ENCODE measurements at regions not wholly inside any gene's neighbourhood (a gene's known extent, or its start where the extent isn't known, plus 50 kb on each side); places are given as distances from the start of the nearest gene placed in this dataset.

GRCh38 chr6:135743476-135743875, 108.0 kb upstream of the PDE7B start:
- H3K4me3 ChIP-seq (ENCODE audit: low read length), result no peak overlapping the region
- no peak for TF ChIP-seq ZNF274 (IDR thresholded peaks at IDR 0.05; ENCODE audit: low read depth, low read length)

- no peak overlapping the region for H3K4me3 ChIP-seq (ENCODE audit: low read length)
- TF ChIP-seq ZNF274 (IDR thresholded peaks at IDR 0.05; ENCODE audit: low read depth, low read length), result no peak
These were observed 103.3 kb upstream of the PDE7B start for GRCh38 chr6:135748189-135748588.

GRCh38 chr6:135750081-135750480, 101.4 kb upstream of the PDE7B start:
- TF ChIP-seq ZNF274 (IDR thresholded peaks at IDR 0.05; ENCODE audit: low read depth, low read length), result no peak
- H3K4me3 ChIP-seq (ENCODE audit: low read length), result no peak overlapping the region

GRCh38 chr6:135753196-135753595, 98.3 kb upstream of the PDE7B start:
- TF ChIP-seq ZNF274 (IDR thresholded peaks at IDR 0.05; ENCODE audit: low read depth, low read length), result no peak
- no peak overlapping the region for H3K4me3 ChIP-seq (ENCODE audit: low read length)

GRCh38 chr6:135759831-135760230, 91.7 kb upstream of the PDE7B start:
- no peak for TF ChIP-seq ZNF274 (IDR thresholded peaks at IDR 0.05; ENCODE audit: low read depth, low read length)
- H3K4me3 ChIP-seq (ENCODE audit: low read length), result no peak overlapping the region

- no peak overlapping the region for H3K4me3 ChIP-seq (ENCODE audit: low read length)
- no peak for TF ChIP-seq ZNF274 (IDR thresholded peaks at IDR 0.05; ENCODE audit: low read depth, low read length)
These were observed 77.5 kb upstream of the PDE7B start for GRCh38 chr6:135774006-135774405.

GRCh38 chr6:135779213-135779612, 72.3 kb upstream of the PDE7B start:
- H3K4me3 ChIP-seq (ENCODE audit: low read length), result no peak overlapping the region
- TF ChIP-seq ZNF274 (IDR thresholded peaks at IDR 0.05; ENCODE audit: low read depth, low read length), result no peak

- no peak overlapping the region for H3K4me3 ChIP-seq (ENCODE audit: low read length)
- no peak for TF ChIP-seq ZNF274 (IDR thresholded peaks at IDR 0.05; ENCODE audit: low read depth, low read length)
These were observed 71.2 kb upstream of the PDE7B start for GRCh38 chr6:135780326-135780725.

- no peak overlapping the region for H3K4me3 ChIP-seq (ENCODE audit: low read length)
- no peak for TF ChIP-seq ZNF274 (IDR thresholded peaks at IDR 0.05; ENCODE audit: low read depth, low read length)
These were observed 69.0 kb upstream of the PDE7B start for GRCh38 chr6:135782546-135782945.

GRCh38 chr6:135784507-135784906, 67.0 kb upstream of the PDE7B start:
- no peak overlapping the region for H3K4me3 ChIP-seq (ENCODE audit: low read length)
- no peak for TF ChIP-seq ZNF274 (IDR thresholded peaks at IDR 0.05; ENCODE audit: low read depth, low read length)

GRCh38 chr6:135789375-135790050, 62.0 kb upstream of the PDE7B start:
- H3K4me3 ChIP-seq (ENCODE audit: low read length), result no peak overlapping the region
- no peak for TF ChIP-seq ZNF274 (IDR thresholded peaks at IDR 0.05; ENCODE audit: low read depth, low read length)

GRCh38 chr6:135791441-135791840, 60.1 kb upstream of the PDE7B start:
- no peak overlapping the region for H3K4me3 ChIP-seq (ENCODE audit: low read length)
- TF ChIP-seq ZNF274 (IDR thresholded peaks at IDR 0.05; ENCODE audit: low read depth, low read length), result no peak

GRCh38 chr6:135796643-135797305, 54.7 kb upstream of the PDE7B start:
- H3K4me3 ChIP-seq (ENCODE audit: low read length), result no peak overlapping the region
- no peak for TF ChIP-seq ZNF274 (IDR thresholded peaks at IDR 0.05; ENCODE audit: low read depth, low read length)

GRCh38 chr6:135797361-135797760, 54.1 kb upstream of the PDE7B start:
- no peak for TF ChIP-seq ZNF274 (IDR thresholded peaks at IDR 0.05; ENCODE audit: low read depth, low read length)

GRCh38 chr6:135798751-135799515, 52.6 kb upstream of the PDE7B start:
- TF ChIP-seq ZNF274 (IDR thresholded peaks at IDR 0.05; ENCODE audit: low read depth, low read length), result no peak
- H3K4me3 ChIP-seq (ENCODE audit: low read length), result no peak overlapping the region

More at GRCh38 chr6:135797361-135797760, 54.1 kb upstream of the PDE7B start:
- no peak overlapping the region for H3K4me3 ChIP-seq (ENCODE audit: low read length)

Measured in GM08714 (cell line).